DOHH2 (cell line): ENCODE measurements at regions not wholly inside any gene's neighbourhood (a gene's known extent, or its start where the extent isn't known, plus 50 kb on each side); places are given as distances from the start of the nearest gene placed in this dataset.

Source experiments
- CTCF ChIP-seq: fragments of 200-600 bp; sonication (generic); IDR thresholded peaks from one replicate; pipeline ENCODE4 v1.5.1; 2014; ENCODE audit warnings: antibody characterized with exemption, mild to moderate bottlenecking, low read depth, low read length; ENCODE audit not compliant: poor library complexity, severe bottlenecking
- EZH2phosphoT487 ChIP-seq: fragments of 200-600 bp; sonication (generic); IDR thresholded peaks from 2 replicates; pipeline ENCODE4 v1.6.1; 2017; ENCODE audit warnings: borderline replicate concordance, mild to moderate bottlenecking, antibody characterized with exemption, low read length, moderate library complexity, mixed read lengths

- no peak for TF ChIP-seq CTCF
- TF ChIP-seq EZH2phosphoT487 = no peak
Measured at GRCh38 chr4:41361794-41362526, 105.2 kb downstream of the UCHL1 start.
